NCI-H524 (cell line): ENCODE measurements at regions not wholly inside any gene's neighbourhood (a gene's known extent, or its start where the extent isn't known, plus 50 kb on each side); places are given as distances from the start of the nearest gene placed in this dataset.
"Not testable (repeated sequence)": the region's sequence is repeated elsewhere in the genome, so short reads cannot be mapped to it uniquely, and the experiment has no call there.

Source experiments
- DNase-seq, 2 experiments: peaks; one replicate each; lab custom pipeline; 2025; lab: John Stamatoyannopoulos, UW

GRCh38 chr10:8310930-8311329 lies 256.4 kb downstream of the GATA3 start:
- DNase-seq, result no peak

- DNase-seq, result no peak
These were observed 257.1 kb downstream of the GATA3 start for GRCh38 chr10:8311526-8312070.

- DNase-seq, result no peak
These were observed 257.6 kb downstream of the GATA3 start for GRCh38 chr10:8312079-8312478.

GRCh38 chr10:8312781-8313180 lies 258.3 kb downstream of the GATA3 start:
- DNase-seq, result peak in 1 of 2 experiments; percentile 3

- DNase-seq, result no peak
These were observed 260.0 kb downstream of the GATA3 start for GRCh38 chr10:8314486-8314885.

- no peak for DNase-seq
These were observed 261.1 kb downstream of the GATA3 start for GRCh38 chr10:8315619-8316021.

- no peak for DNase-seq
These were observed 261.8 kb downstream of the GATA3 start for GRCh38 chr10:8316284-8316683.

GRCh38 chr10:8318429-8318828 lies 263.9 kb downstream of the GATA3 start:
- not testable (repeated sequence) for DNase-seq

GRCh38 chr10:8318956-8319355 lies 264.5 kb downstream of the GATA3 start:
- DNase-seq, result no peak

- no peak for DNase-seq
These were observed 265.2 kb downstream of the GATA3 start for GRCh38 chr10:8319704-8320103.

- peak in 1 of 2 experiments; percentile 9 for DNase-seq
These were observed 267.5 kb downstream of the GATA3 start for GRCh38 chr10:8321990-8322389.

GRCh38 chr10:8323428-8324054 lies 269.1 kb downstream of the GATA3 start:
- DNase-seq, result no peak

- DNase-seq, result no peak
These were observed 270.8 kb downstream of the GATA3 start for GRCh38 chr10:8325024-8325980.

- no peak for DNase-seq
These were observed 272.1 kb downstream of the GATA3 start for GRCh38 chr10:8326396-8327139.

GRCh38 chr10:8327140-8327423 lies 272.6 kb downstream of the GATA3 start:
- no peak for DNase-seq

GRCh38 chr10:8331387-8331786 lies 276.9 kb downstream of the GATA3 start:
- no peak for DNase-seq

GRCh38 chr10:8331896-8332729 lies 277.6 kb downstream of the GATA3 start:
- peak in 1 of 2 experiments; percentile 37 for DNase-seq

- no peak for DNase-seq
These were observed 278.2 kb downstream of the GATA3 start for GRCh38 chr10:8332730-8333111.

- no peak for DNase-seq
These were observed 280.1 kb downstream of the GATA3 start for GRCh38 chr10:8334631-8335030.

- DNase-seq, result no peak
These were observed 282.3 kb downstream of the GATA3 start for GRCh38 chr10:8336629-8337331.

- no peak for DNase-seq
These were observed 282.8 kb downstream of the GATA3 start for GRCh38 chr10:8337332-8337651.
